NB4 (cell line): ENCODE measurements at regions not wholly inside any gene's neighbourhood (a gene's known extent, or its start where the extent isn't known, plus 50 kb on each side); places are given as distances from the start of the nearest gene placed in this dataset.

Experiments
- MAX ChIP-seq: IDR thresholded peaks from 2 replicates; pipeline ENCODE4 v1.6.1; 2011; ENCODE audit warnings: low read depth, low read length
- POLR2A ChIP-seq: IDR thresholded peaks from 2 replicates; pipeline ENCODE4 v1.6.1; 2011; ENCODE audit warnings: mild to moderate bottlenecking; ENCODE audit not compliant: insufficient read length; ENCODE audit errors: extremely low read depth
- TF ChIP-seq, protein P1 (sequence below): IDR thresholded peaks from one replicate; pipeline ENCODE4 v1.5.1; 2012; ENCODE audit warnings: low read depth, low read length

GRCh38 chr6:104633125-104633524 is 226.6 kb downstream of the HACE1 start:
- TF ChIP-seq, protein P1, sequence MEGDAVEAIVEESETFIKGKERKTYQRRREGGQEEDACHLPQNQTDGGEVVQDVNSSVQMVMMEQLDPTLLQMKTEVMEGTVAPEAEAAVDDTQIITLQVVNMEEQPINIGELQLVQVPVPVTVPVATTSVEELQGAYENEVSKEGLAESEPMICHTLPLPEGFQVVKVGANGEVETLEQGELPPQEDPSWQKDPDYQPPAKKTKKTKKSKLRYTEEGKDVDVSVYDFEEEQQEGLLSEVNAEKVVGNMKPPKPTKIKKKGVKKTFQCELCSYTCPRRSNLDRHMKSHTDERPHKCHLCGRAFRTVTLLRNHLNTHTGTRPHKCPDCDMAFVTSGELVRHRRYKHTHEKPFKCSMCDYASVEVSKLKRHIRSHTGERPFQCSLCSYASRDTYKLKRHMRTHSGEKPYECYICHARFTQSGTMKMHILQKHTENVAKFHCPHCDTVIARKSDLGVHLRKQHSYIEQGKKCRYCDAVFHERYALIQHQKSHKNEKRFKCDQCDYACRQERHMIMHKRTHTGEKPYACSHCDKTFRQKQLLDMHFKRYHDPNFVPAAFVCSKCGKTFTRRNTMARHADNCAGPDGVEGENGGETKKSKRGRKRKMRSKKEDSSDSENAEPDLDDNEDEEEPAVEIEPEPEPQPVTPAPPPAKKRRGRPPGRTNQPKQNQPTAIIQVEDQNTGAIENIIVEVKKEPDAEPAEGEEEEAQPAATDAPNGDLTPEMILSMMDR = no peak
- TF ChIP-seq POLR2A (no peak), MAX (no peak)
